Gastrocnemius medialis (tissue), 4 donors: ENCODE measurements at regions not wholly inside any gene's neighbourhood (a gene's known extent, or its start where the extent isn't known, plus 50 kb on each side); places are given as distances from the start of the nearest gene placed in this dataset.

Source experiments
- ATAC-seq, 2 donors: fragments of 150-250 bp; one replicate each; pipeline ENCODE4 v1.9.1; 2016
- DNase-seq, 2 donors: peaks; one replicate each; pipeline ENCODE4 v3.0.0-alpha.2; 2019
- H3K27ac ChIP-seq, 4 donors: fragments of 200-600 bp; sonication (generic); 1 replicate in 1 of 4; 2 replicates in 3 of 4; pipeline ENCODE4 v1.5.1; 2016 to 2018; ENCODE audit warnings: mild to moderate bottlenecking in 2 of 4, moderate library complexity in 1 of 4
- H3K27me3 ChIP-seq, 3 donors: fragments of 200-600 bp; sonication (generic) in 2 of 3; 1 replicate in 1 of 3; 2 replicates in 2 of 3; pipeline versions ENCODE4 v1.5.1 to v1.6.0; 2016 to 2019; ENCODE audit warnings: mild to moderate bottlenecking in 1 of 3, moderate library complexity in 1 of 3
- H3K36me3 ChIP-seq, 2 donors: fragments of 200-600 bp; sonication (generic) in 1 of 2; one replicate each; pipeline ENCODE4 v1.5.1; 2017 to 2018
- H3K4me1 ChIP-seq, 2 donors: fragments of 200-600 bp; sonication (generic) in 1 of 2; one replicate each; pipeline ENCODE4 v1.5.1; 2016 to 2017; ENCODE audit warnings: mild to moderate bottlenecking in 2 of 2
- H3K4me3 ChIP-seq, 4 donors: fragments of 200-600 bp; sonication (generic) in 3 of 4; 1 replicate in 1 of 4; 2 replicates in 3 of 4; pipeline ENCODE4 v1.5.1; 2016 to 2019; ENCODE audit warnings: mild to moderate bottlenecking in 2 of 4
- H3K9me3 ChIP-seq, 3 donors: fragments of 200-600 bp; sonication (generic) in 2 of 3; 1 replicate in 1 of 3; 2 replicates in 2 of 3; pipeline ENCODE4 v1.5.1; 2016 to 2019
- POLR2A ChIP-seq, 2 donors: fragments of 450-650 bp; IDR thresholded peaks; one replicate each; pipeline ENCODE4 v1.6.1; 2017; ENCODE audit warnings: antibody characterized with exemption in 2 of 2, mild to moderate bottlenecking in 2 of 2, moderate library complexity in 2 of 2
- in situ Hi-C, 4 donors: fragments of 200-750 bp; cut with MboI; loops; one replicate each; pipeline versions ENCODE4 v1.15.0 to v1.8.0; 2017; ENCODE audit warnings: low sequenced_read_pairs in 4 of 4
- intact Hi-C: fragments of 100-400 bp; cut with DNase I; formaldehyde crosslinking; loops from one replicate; pipeline ENCODE4 v1.15.1; 2023; ENCODE audit warnings: low total_unique reads
- TF ChIP-seq, protein P1 (sequence below), 5 experiments: fragments of 450-650 bp in 3 of 5; fragments of 200-600 bp in 2 of 5; sonication (generic) in 2 of 5; IDR thresholded peaks in 4 of 5; conservative IDR thresholded peaks in 1 of 5; 1 replicate in 4 of 5; 2 replicates in 1 of 5; pipeline ENCODE4 v1.5.1; 2016 to 2019; ENCODE audit warnings: antibody characterized with exemption in 5 of 5, mild to moderate bottlenecking in 3 of 5, moderate library complexity in 3 of 5

DNA sequence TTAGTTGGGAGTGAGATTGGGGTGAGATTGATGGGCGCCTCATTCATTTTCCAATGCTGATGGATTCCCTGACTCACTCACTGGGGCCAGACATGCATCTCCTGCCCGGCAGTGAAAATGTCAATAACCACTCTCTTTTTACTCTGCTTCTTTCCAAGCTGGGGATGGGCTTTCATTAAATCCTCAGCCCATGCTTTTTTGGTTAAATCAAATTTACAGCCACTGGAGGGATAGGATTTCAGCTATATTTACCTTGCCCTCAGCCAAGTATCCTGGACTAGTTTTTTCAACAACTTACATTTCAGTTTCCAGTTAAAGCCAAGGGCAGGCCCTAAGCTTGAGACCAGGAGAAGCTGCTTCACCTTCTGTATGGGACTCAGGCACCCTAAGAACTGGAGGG is 162.8 kb downstream of the TSN start:
- Histone ChIP-seq H3K4me1 (no peaks in the 10 kb centered on the region), H3K36me3 (no peaks in the 10 kb centered on the region), H3K27me3 (no peaks in the 10 kb centered on the region), H3K27ac (no peak overlapping the region), H3K9me3 (no peaks in the 10 kb centered on the region), H3K4me3 (no peak overlapping the region)
- intact Hi-C loops, result no loop called here
- no peak for TF ChIP-seq POLR2A (IDR thresholded peaks at IDR 0.05)
- TF ChIP-seq, protein P1, sequence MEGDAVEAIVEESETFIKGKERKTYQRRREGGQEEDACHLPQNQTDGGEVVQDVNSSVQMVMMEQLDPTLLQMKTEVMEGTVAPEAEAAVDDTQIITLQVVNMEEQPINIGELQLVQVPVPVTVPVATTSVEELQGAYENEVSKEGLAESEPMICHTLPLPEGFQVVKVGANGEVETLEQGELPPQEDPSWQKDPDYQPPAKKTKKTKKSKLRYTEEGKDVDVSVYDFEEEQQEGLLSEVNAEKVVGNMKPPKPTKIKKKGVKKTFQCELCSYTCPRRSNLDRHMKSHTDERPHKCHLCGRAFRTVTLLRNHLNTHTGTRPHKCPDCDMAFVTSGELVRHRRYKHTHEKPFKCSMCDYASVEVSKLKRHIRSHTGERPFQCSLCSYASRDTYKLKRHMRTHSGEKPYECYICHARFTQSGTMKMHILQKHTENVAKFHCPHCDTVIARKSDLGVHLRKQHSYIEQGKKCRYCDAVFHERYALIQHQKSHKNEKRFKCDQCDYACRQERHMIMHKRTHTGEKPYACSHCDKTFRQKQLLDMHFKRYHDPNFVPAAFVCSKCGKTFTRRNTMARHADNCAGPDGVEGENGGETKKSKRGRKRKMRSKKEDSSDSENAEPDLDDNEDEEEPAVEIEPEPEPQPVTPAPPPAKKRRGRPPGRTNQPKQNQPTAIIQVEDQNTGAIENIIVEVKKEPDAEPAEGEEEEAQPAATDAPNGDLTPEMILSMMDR (IDR thresholded peaks at IDR 0.05 in 4 of 5, conservative IDR thresholded peaks at IDR 0.05 in 1 of 5), result no peak
- ATAC-seq (no peak), DNase-seq (no peak)
- in situ Hi-C loops, result no loop called here

DNA sequence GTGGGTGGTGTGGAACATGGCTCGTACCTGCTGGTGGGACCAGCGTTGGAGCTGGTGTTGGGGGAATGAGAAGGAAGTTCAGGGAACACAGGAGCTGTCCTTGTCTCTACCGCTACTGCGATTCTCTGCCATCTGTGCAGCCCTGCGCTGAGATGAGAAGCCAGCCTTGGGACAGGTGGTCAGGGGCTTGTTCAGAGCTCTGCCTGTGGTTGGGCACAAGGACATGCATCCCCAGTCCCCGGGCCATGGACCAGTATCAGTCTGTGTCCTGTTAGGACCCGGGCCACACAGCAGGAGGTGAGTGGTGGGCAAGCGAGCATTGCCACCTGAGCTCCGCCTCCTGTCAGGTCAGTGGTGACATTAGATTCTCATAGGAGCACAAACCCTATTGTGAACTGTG is 164.4 kb downstream of the TSN start:
- H3K27ac ChIP-seq, result no peak overlapping the region
- H3K36me3 ChIP-seq, result no peaks in the 10 kb centered on the region
- intact Hi-C loops (no loop called here), in situ Hi-C loops (no loop called here)
- H3K27me3 ChIP-seq, result no peaks in the 10 kb centered on the region
- no peaks in the 10 kb centered on the region for H3K4me1 ChIP-seq
- H3K9me3 ChIP-seq, result no peaks in the 10 kb centered on the region
- ATAC-seq (no peak), DNase-seq (no peak)
- no peak overlapping the region for H3K4me3 ChIP-seq
- TF ChIP-seq, protein P1 (IDR thresholded peaks at IDR 0.05 in 4 of 5, conservative IDR thresholded peaks at IDR 0.05 in 1 of 5), result no peak
- no peak for TF ChIP-seq POLR2A (IDR thresholded peaks at IDR 0.05)

DNA sequence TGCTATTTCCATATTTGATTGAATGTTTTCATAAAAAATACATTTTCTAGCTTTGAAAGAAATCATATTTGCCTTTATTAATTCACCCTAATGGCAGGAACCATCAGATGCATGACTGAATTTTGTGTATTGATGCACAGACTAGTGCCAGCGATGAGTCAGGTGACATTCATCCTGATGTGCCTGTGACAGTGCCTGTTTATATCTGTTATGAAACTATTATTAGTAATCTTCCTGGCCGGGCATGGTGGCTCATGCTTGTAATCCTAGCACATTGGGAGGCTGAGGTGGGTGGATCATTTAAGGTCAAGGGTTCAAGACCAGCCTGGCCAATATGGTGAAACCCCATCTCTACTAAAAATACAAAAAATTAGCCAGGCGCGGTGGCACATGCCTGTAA is 170.0 kb downstream of the TSN start:
- intact Hi-C loops, result no loop called here
- H3K9me3 ChIP-seq, result no peaks in the 10 kb centered on the region
- H3K4me1 ChIP-seq, result no peaks in the 10 kb centered on the region
- TF ChIP-seq POLR2A (IDR thresholded peaks at IDR 0.05), result no peak
- TF ChIP-seq, protein P1 (IDR thresholded peaks at IDR 0.05 in 4 of 5, conservative IDR thresholded peaks at IDR 0.05 in 1 of 5), result no peak
- DNase-seq (no peak), ATAC-seq (no peak)
- H3K36me3 ChIP-seq, result no peaks in the 10 kb centered on the region
- H3K4me3 ChIP-seq, result no peak overlapping the region
- no peaks in the 10 kb centered on the region for H3K27me3 ChIP-seq
- no peak overlapping the region for H3K27ac ChIP-seq
- in situ Hi-C loops, result no loop called here

DNA sequence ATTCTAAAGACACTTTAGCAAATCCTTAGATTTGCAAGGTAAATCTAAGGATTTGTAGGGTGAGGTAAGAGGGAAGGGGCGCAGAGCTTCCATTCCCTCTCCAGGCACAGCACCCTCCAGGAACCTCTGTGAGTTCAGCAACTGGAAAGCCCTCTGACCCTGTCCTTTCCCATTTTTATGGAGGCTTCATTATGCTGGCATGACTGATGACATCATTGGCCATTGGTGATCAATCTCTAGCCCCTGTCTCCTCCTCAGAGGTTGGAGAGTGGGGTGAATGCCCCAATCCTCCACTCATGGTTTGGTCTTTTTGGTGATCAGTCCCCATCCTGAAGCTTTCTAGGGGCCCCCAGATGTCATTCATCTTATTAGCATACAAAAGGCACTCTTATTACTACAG is 187.8 kb downstream of the TSN start:
- DNase-seq, result no peak
- in situ Hi-C loops (no loop called here), intact Hi-C loops (no loop called here)
- H3K9me3 ChIP-seq, result no peaks in the 10 kb centered on the region
- ATAC-seq, result no peak
- TF ChIP-seq, protein P1 (IDR thresholded peaks at IDR 0.05 in 4 of 5, conservative IDR thresholded peaks at IDR 0.05 in 1 of 5), result no peak
- no peak for TF ChIP-seq POLR2A (IDR thresholded peaks at IDR 0.05)
- H3K27ac ChIP-seq, result peak overlapping the region in 1 of 4 donors; percentile 15
- H3K36me3 ChIP-seq, result no peaks in the 10 kb centered on the region
- H3K4me1 ChIP-seq, result no peaks in the 10 kb centered on the region
- H3K4me3 ChIP-seq, result no peak overlapping the region
- no peaks in the 10 kb centered on the region for H3K27me3 ChIP-seq

DNA sequence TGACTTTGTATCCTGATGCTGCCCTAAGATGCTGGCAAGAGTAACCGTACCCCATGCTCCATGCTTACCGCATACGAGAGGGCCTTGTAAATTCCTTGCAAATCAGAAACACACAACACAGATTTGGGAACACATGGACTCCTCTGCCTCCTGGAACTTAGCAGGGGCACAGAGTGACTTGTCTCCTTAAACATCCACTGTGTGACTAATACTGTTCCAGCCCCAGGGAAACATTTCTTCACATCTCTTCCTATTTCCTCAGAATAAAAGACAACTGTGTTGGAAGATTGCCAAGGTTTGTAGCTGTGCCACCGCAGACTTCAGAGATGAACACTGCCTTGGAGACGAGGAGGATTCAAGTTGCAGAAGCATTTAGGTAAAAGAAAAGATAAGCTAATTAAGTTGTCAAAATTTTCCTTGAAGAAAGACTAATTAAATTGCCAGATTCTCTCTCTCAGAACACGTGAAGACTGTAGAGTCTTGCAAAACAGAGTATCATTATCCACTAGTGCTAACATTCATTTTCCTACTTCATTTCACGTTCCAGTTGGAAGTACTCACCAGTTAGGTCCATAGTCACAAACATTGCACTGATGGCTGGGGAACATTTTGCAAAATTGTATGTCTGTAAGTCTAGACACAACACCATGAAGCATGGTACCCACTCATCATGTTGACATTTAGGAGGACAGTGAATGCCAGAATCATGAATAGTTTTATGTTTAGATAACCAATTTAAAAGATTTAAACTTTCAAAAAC is 188.8 kb downstream of the TSN start:
- H3K4me3 ChIP-seq, result no peak overlapping the region
- intact Hi-C loops (no loop called here), in situ Hi-C loops (no loop called here)
- no peaks in the 10 kb centered on the region for H3K27me3 ChIP-seq
- H3K9me3 ChIP-seq, result no peaks in the 10 kb centered on the region
- H3K4me1 ChIP-seq, result no peaks in the 10 kb centered on the region
- peak in 1 of 2 donors; percentile 22 for DNase-seq
- no peak for TF ChIP-seq POLR2A (IDR thresholded peaks at IDR 0.05)
- TF ChIP-seq, protein P1 (IDR thresholded peaks at IDR 0.05 in 4 of 5, conservative IDR thresholded peaks at IDR 0.05 in 1 of 5), result no peak
- peak overlapping the region in 1 of 4 donors; percentile 15 for H3K27ac ChIP-seq
- no peaks in the 10 kb centered on the region for H3K36me3 ChIP-seq
- ATAC-seq, result peak; percentile 75 to 87
